Mesenchymal stem cell (in vitro differentiated cells and primary cell): ENCODE measurements at regions not wholly inside any gene's neighbourhood (a gene's known extent, or its start where the extent isn't known, plus 50 kb on each side); places are given as distances from the start of the nearest gene placed in this dataset.

Experiments
- DNase-seq: peaks from one replicate; pipeline ENCODE4 v3.0.0-alpha.2; 2013
- H2AFZ ChIP-seq: one replicate; pipeline ENCODE4 v1.6.1; 2013; ENCODE audit warnings: low read depth, mild to moderate bottlenecking, control low read depth, inconsistent platforms, low read length, moderate library complexity
- H2AK5ac ChIP-seq: 2 replicates; pipeline ENCODE4 v1.6.1; 2013; ENCODE audit warnings: low read length, moderate library complexity, mild to moderate bottlenecking, inconsistent platforms; ENCODE audit not compliant: severe bottlenecking
- H2BK120ac ChIP-seq: one replicate; pipeline ENCODE4 v1.6.1; 2013; ENCODE audit warnings: low read depth, mild to moderate bottlenecking, inconsistent platforms, low read length, moderate library complexity
- H2BK12ac ChIP-seq, 2 experiments: one replicate each; pipeline ENCODE4 v1.6.1; 2013; ENCODE audit warnings: inconsistent platforms in 2 of 2, low read length in 2 of 2, mild to moderate bottlenecking in 2 of 2, moderate library complexity in 2 of 2, control low read depth in 1 of 2
- H2BK15ac ChIP-seq: one replicate; pipeline ENCODE4 v1.6.1; 2013; ENCODE audit warnings: mild to moderate bottlenecking, low read depth, inconsistent platforms; ENCODE audit not compliant: poor library complexity, severe bottlenecking
- H2BK5ac ChIP-seq: 2 replicates; pipeline ENCODE4 v1.6.1; 2013; ENCODE audit warnings: low read depth, mild to moderate bottlenecking, low read length, control low read depth, inconsistent platforms; ENCODE audit not compliant: poor library complexity, severe bottlenecking
- H3K14ac ChIP-seq, 2 experiments: one replicate each; pipeline ENCODE4 v1.6.1; 2013; ENCODE audit warnings: inconsistent platforms in 2 of 2, low read length in 2 of 2, control low read depth in 1 of 2, mild to moderate bottlenecking in 1 of 2, moderate library complexity in 1 of 2
- H3K18ac ChIP-seq, 2 experiments: one replicate each; pipeline ENCODE4 v1.6.1; 2013; ENCODE audit warnings: inconsistent platforms in 2 of 2, low read length in 2 of 2, control low read depth in 1 of 2, low read depth in 1 of 2, mild to moderate bottlenecking in 1 of 2
- H3K23ac ChIP-seq, 2 experiments: one replicate each; pipeline ENCODE4 v1.6.1; 2013; ENCODE audit warnings: inconsistent platforms in 2 of 2, low read length in 2 of 2, mild to moderate bottlenecking in 2 of 2, moderate library complexity in 2 of 2, control low read depth in 1 of 2
- H3K27ac ChIP-seq: 2 replicates; pipeline ENCODE4 v1.5.1; 2013; ENCODE audit warnings: mild to moderate bottlenecking, moderate library complexity, low read length, control low read depth, inconsistent platforms; ENCODE audit not compliant: poor library complexity, severe bottlenecking
- H3K27me3 ChIP-seq, 2 experiments: 2 replicates each; pipeline versions ENCODE4 v1.6.1 to v1.7.0; 2013; ENCODE audit warnings: low read length in 2 of 2, mild to moderate bottlenecking in 2 of 2, moderate library complexity in 2 of 2, control low read depth in 1 of 2, inconsistent platforms in 1 of 2; ENCODE audit not compliant: control insufficient read depth in 1 of 2, insufficient read depth in 1 of 2
- H3K36me3 ChIP-seq, 2 experiments: 2 replicates each; pipeline versions ENCODE4 v1.6.1 to v1.7.0; 2013; ENCODE audit warnings: low read length in 2 of 2, control low read depth in 1 of 2, inconsistent platforms in 1 of 2, low read depth in 1 of 2, mild to moderate bottlenecking in 1 of 2; ENCODE audit not compliant: insufficient read depth in 2 of 2, control insufficient read depth in 1 of 2
- H3K4ac ChIP-seq, 2 experiments: one replicate each; pipeline ENCODE4 v1.6.1; 2013; ENCODE audit warnings: inconsistent platforms in 2 of 2, low read length in 2 of 2, mild to moderate bottlenecking in 2 of 2, moderate library complexity in 2 of 2, control low read depth in 1 of 2, low read depth in 1 of 2
- H3K4me1 ChIP-seq: 2 replicates; pipeline ENCODE4 v1.6.1; 2013; ENCODE audit warnings: low read depth, low read length, control low read depth; ENCODE audit not compliant: control insufficient read depth, insufficient read depth
- H3K4me2 ChIP-seq: 2 replicates; pipeline ENCODE4 v1.6.1; 2013; ENCODE audit warnings: low read length, mild to moderate bottlenecking, inconsistent platforms; ENCODE audit not compliant: poor library complexity, severe bottlenecking
- H3K4me3 ChIP-seq, 2 experiments: 2 replicates each; pipeline versions ENCODE4 v1.5.1 to v1.7.0; 2013; ENCODE audit warnings: low read length in 2 of 2, mild to moderate bottlenecking in 2 of 2, control low read depth in 1 of 2, low read depth in 1 of 2; ENCODE audit not compliant: insufficient read depth in 1 of 2
- H3K79me1 ChIP-seq: replicated peaks from 2 replicates; pipeline ENCODE4 v1.6.1; 2013; ENCODE audit warnings: mild to moderate bottlenecking, control low read depth, low read length, inconsistent platforms; ENCODE audit not compliant: poor library complexity, severe bottlenecking
- H3K9ac ChIP-seq: 2 replicates; pipeline ENCODE4 v1.7.0; 2013; ENCODE audit warnings: mild to moderate bottlenecking, low read length, moderate library complexity
- H3K9me3 ChIP-seq: 2 replicates; pipeline ENCODE4 v1.7.0; 2013; ENCODE audit warnings: mild to moderate bottlenecking, low read length; ENCODE audit not compliant: control insufficient read depth
- H4K8ac ChIP-seq: one replicate; pipeline ENCODE4 v1.6.1; 2013; ENCODE audit warnings: inconsistent platforms, mild to moderate bottlenecking, low read length, moderate library complexity
- H4K91ac ChIP-seq: one replicate; pipeline ENCODE4 v1.6.1; 2013; ENCODE audit warnings: mild to moderate bottlenecking, low read length, inconsistent platforms
- WGBS: methylation state at CpG from one replicate; pipeline ENCODE4 v1.1.7; 2013; ENCODE audit warnings: mixed read lengths; 5-methylcytosine and 5-hydroxymethylcytosine counted together

DNA sequence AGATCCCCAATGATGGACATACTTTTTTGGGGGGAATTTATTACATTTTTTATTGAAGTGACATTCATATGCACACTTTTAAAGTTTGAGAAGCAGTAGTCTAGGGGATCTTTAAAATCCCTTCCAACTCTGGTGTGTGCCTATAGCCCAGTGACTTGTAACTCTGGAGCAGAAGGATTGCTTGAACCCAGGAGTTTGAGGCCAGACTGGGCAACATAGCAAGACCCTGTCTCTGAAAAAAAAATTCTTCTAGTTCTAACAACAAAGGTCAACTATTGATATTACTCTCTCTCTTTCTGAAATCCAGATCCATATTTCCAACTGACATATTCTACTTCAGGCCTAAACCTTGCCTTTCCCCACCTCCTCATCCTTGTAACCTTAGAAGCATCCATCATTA is 148.2 kb upstream of the SPRY4 start:
- Histone ChIP-seq H3K18ac (no peak overlapping the region), H4K91ac (peak overlapping the region; percentile 79), H3K23ac (no peak overlapping the region), H3K27ac (no peak overlapping the region), H3K36me3 (peaks cover 0 to 8% of the 10 kb centered on the region in 2 experiments), H2BK120ac (peak overlapping the region; percentile 50), H4K8ac (no peak overlapping the region), H2BK12ac (peak overlapping the region in 1 of 2 experiments; percentile 92), H3K4me2 (no peak overlapping the region), H2AFZ (no peak overlapping the region), H3K4ac (no peak overlapping the region), H2AK5ac (no peak overlapping the region), H2BK15ac (no peak overlapping the region), H3K79me1 (no peaks in the 10 kb centered on the region), H2BK5ac (no peak overlapping the region), H3K4me1 (peaks cover 5% of the 10 kb centered on the region), H3K27me3 (no peaks in the 10 kb centered on the region), H3K9me3 (no peaks in the 10 kb centered on the region), H3K14ac (no peak overlapping the region), H3K9ac (peak overlapping the region; percentile 47), H3K4me3 (no peak overlapping the region)
- DNase-seq: no peak

- H4K8ac ChIP-seq: no peak overlapping the region
- H3K9ac ChIP-seq: peak overlapping the region; percentile 60
- peak overlapping the region; percentile 30 to 63 for H3K18ac ChIP-seq
- no peak overlapping the region for H2AFZ ChIP-seq
- no peak overlapping the region for H2AK5ac ChIP-seq
- peaks cover 0 to 8% of the 10 kb centered on the region in 2 experiments for H3K36me3 ChIP-seq
- H3K4ac ChIP-seq: peak overlapping the region in 1 of 2 experiments; percentile 49
- no peak overlapping the region for H3K14ac ChIP-seq
- no peaks in the 10 kb centered on the region for H3K9me3 ChIP-seq
- H3K4me2 ChIP-seq: no peak overlapping the region
- no peaks in the 10 kb centered on the region for H3K79me1 ChIP-seq
- no peaks in the 10 kb centered on the region for H3K27me3 ChIP-seq
- H2BK5ac ChIP-seq: no peak overlapping the region
- H3K4me1 ChIP-seq: peaks cover 5% of the 10 kb centered on the region
- no peak overlapping the region for H4K91ac ChIP-seq
- DNase-seq: peak; percentile 94
- no peak overlapping the region for H3K27ac ChIP-seq
- H2BK12ac ChIP-seq: no peak overlapping the region
- WGBS: 20% methylated on average over 7 of the region's 7 CpGs
- no peak overlapping the region for H2BK120ac ChIP-seq
- H3K4me3 ChIP-seq: no peak overlapping the region
- H2BK15ac ChIP-seq: no peak overlapping the region
- H3K23ac ChIP-seq: no peak overlapping the region
Measured at GRCh38 chr5:142472306-142472951, 147.6 kb upstream of the SPRY4 start.

DNA sequence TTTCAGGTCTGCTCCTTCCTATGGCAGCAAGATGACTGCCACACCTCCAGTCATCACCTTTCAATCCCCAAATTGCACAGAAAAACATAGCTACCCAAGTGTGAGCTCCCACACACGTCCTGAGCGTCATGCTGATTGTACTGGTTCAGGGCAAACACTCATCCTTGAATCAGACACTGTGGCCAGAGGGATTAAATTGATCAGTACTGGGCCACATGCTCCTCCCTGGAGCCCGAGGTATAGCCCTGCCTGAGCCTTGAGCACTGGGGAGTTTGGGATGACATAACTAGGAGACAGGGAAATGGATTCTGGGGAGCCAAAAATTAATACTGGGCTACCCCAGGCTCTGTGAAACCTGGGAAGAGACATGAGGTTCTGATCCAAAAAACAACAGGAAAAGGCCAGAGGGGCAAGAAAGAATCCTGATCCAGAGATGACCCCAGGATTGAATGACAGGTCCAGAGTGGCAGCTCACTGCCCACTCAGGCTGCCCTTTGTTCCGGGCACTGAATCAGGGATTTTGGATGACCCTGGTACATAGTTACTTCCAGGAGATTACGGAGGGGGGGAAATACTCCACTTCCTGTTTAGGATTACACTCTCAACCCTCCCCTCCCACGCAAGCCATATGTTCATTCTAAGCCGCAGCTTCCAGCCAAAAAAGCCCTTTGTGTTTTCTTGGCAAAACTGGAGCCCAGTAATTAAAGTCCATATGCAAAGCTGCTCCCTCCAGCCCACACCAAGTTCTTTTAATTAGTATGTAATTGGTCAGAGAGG is 141.6 kb upstream of the SPRY4 start:
- H3K18ac ChIP-seq: peak overlapping the region; percentile 67 to 80
- H3K4me2 ChIP-seq: no peak overlapping the region
- H2BK15ac ChIP-seq: peak overlapping the region; percentile 74
- no peaks in the 10 kb centered on the region for H3K79me1 ChIP-seq
- H3K9me3 ChIP-seq: no peaks in the 10 kb centered on the region
- peak overlapping the region; percentile 9 for H3K9ac ChIP-seq
- H4K8ac ChIP-seq: peak overlapping the region; percentile 67
- no peak overlapping the region for H2BK5ac ChIP-seq
- no peak overlapping the region for H3K4me3 ChIP-seq
- H3K4ac ChIP-seq: peak overlapping the region; percentile 65 to 80
- DNase-seq: peak; percentile 42
- no peaks in the 10 kb centered on the region for H3K36me3 ChIP-seq
- no peaks in the 10 kb centered on the region for H3K4me1 ChIP-seq
- H3K23ac ChIP-seq: no peak overlapping the region
- H2AFZ ChIP-seq: no peak overlapping the region
- no peak overlapping the region for H2AK5ac ChIP-seq
- peak overlapping the region; percentile 80 for H4K91ac ChIP-seq
- peak overlapping the region in 1 of 2 experiments; percentile 53 for H3K14ac ChIP-seq
- H3K27ac ChIP-seq: no peak overlapping the region
- WGBS: 46% methylated on average over 6 of the region's 7 CpGs
- peak overlapping the region; percentile 21 for H2BK120ac ChIP-seq
- H3K27me3 ChIP-seq: no peaks in the 10 kb centered on the region
- peak overlapping the region; percentile 81 to 94 for H2BK12ac ChIP-seq

GRCh38 chr5:142465476-142465875 is 140.7 kb upstream of the SPRY4 start:
- WGBS: no CpG with 5 or more reads among the region's 1 CpG
- peak; percentile 53 for DNase-seq
- H4K8ac ChIP-seq: peak overlapping the region; percentile 39
- H2BK120ac ChIP-seq: no peak overlapping the region
- no peak overlapping the region for H2AFZ ChIP-seq
- no peak overlapping the region for H3K27ac ChIP-seq
- H2BK15ac ChIP-seq: no peak overlapping the region
- H3K4ac ChIP-seq: no peak overlapping the region
- H3K18ac ChIP-seq: no peak overlapping the region
- H3K79me1 ChIP-seq: no peaks in the 10 kb centered on the region
- H3K9me3 ChIP-seq: no peaks in the 10 kb centered on the region
- no peak overlapping the region for H2BK5ac ChIP-seq
- no peaks in the 10 kb centered on the region for H3K36me3 ChIP-seq
- H3K14ac ChIP-seq: no peak overlapping the region
- no peak overlapping the region for H2BK12ac ChIP-seq
- no peak overlapping the region for H4K91ac ChIP-seq
- H3K9ac ChIP-seq: no peak overlapping the region
- H3K27me3 ChIP-seq: no peaks in the 10 kb centered on the region
- no peak overlapping the region for H2AK5ac ChIP-seq
- H3K4me1 ChIP-seq: no peaks in the 10 kb centered on the region
- H3K4me2 ChIP-seq: no peak overlapping the region
- no peak overlapping the region for H3K4me3 ChIP-seq
- no peak overlapping the region for H3K23ac ChIP-seq
